ENCODE measurements at regions not wholly inside any gene's neighbourhood (a gene's known extent, or its start where the extent isn't known, plus 50 kb on each side); places are given as distances from the start of the nearest gene placed in this dataset.

DNA sequence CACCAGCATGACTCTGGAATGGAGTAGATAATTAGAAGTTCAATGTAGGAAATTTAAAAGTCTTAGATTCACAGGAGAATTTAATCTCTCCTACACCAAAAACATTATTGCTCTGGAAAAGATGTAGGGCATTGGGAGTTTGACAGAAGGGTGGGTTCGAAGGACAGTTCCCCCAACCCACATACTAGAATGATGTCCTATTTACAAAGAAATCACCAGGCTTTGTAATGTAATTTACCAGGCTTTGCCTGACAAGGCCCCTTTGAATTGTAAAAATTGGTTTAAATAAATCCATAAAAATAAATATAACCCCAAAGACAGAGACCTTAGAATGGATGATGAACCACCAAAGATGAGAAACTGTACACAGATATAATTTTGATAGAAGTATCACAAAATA, 399.2 kb upstream of the GRID2 start:
- TF ChIP-seq EP300 (IDR thresholded peaks at IDR 0.05) (no peak), POLR2AphosphoS5 (IDR thresholded peaks at IDR 0.05) (no peak)
- TF ChIP-seq, protein P1, sequence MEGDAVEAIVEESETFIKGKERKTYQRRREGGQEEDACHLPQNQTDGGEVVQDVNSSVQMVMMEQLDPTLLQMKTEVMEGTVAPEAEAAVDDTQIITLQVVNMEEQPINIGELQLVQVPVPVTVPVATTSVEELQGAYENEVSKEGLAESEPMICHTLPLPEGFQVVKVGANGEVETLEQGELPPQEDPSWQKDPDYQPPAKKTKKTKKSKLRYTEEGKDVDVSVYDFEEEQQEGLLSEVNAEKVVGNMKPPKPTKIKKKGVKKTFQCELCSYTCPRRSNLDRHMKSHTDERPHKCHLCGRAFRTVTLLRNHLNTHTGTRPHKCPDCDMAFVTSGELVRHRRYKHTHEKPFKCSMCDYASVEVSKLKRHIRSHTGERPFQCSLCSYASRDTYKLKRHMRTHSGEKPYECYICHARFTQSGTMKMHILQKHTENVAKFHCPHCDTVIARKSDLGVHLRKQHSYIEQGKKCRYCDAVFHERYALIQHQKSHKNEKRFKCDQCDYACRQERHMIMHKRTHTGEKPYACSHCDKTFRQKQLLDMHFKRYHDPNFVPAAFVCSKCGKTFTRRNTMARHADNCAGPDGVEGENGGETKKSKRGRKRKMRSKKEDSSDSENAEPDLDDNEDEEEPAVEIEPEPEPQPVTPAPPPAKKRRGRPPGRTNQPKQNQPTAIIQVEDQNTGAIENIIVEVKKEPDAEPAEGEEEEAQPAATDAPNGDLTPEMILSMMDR (IDR thresholded peaks at IDR 0.05) = no peak
